NT2/D1 (cell line): ENCODE measurements at regions not wholly inside any gene's neighbourhood (a gene's known extent, or its start where the extent isn't known, plus 50 kb on each side); places are given as distances from the start of the nearest gene placed in this dataset.

Experiments
- DNase-seq: peaks from one replicate; pipeline ENCODE4 v3.0.0-alpha.2; 2011; ENCODE audit warnings: low read depth, low spot score
- H3K27me3 ChIP-seq: 2 replicates; pipeline ENCODE4 v1.6.0; 2011; ENCODE audit warnings: mild to moderate bottlenecking; ENCODE audit not compliant: insufficient read length, insufficient read depth
- H3K36me3 ChIP-seq: 2 replicates; pipeline ENCODE4 v1.6.1; 2011; ENCODE audit warnings: mild to moderate bottlenecking, low read length, mixed read lengths; ENCODE audit not compliant: insufficient read depth, insufficient read length
- H3K4me1 ChIP-seq: 2 replicates; pipeline ENCODE4 v1.5.1; 2011; ENCODE audit not compliant: insufficient read depth, insufficient read length
- H3K4me3 ChIP-seq: 2 replicates; pipeline ENCODE4 v1.5.1; 2011; ENCODE audit warnings: low read depth; ENCODE audit not compliant: insufficient read length
- H3K9ac ChIP-seq: 2 replicates; pipeline ENCODE4 v1.6.0; 2011; ENCODE audit warnings: low read depth; ENCODE audit not compliant: insufficient read length
- H3K9me3 ChIP-seq: 2 replicates; pipeline ENCODE4 v1.5.1; 2011; ENCODE audit warnings: mild to moderate bottlenecking, low read length; ENCODE audit not compliant: insufficient read depth
- SUZ12 ChIP-seq: IDR thresholded peaks from 2 replicates; pipeline ENCODE4 v1.6.1; 2011; ENCODE audit not compliant: insufficient read length, insufficient read depth; ENCODE audit errors: extremely low read depth
- YY1 ChIP-seq: IDR thresholded peaks from 2 replicates; pipeline ENCODE4 v1.6.1; 2011; ENCODE audit not compliant: insufficient read length, insufficient read depth
- ZNF274 ChIP-seq: IDR thresholded peaks from 2 replicates; pipeline ENCODE4 v1.6.1; 2011; ENCODE audit warnings: mild to moderate bottlenecking, low read depth, low read length

- no peak for TF ChIP-seq YY1
- TF ChIP-seq SUZ12: no peak
- no peak for TF ChIP-seq ZNF274
- H3K4me1 ChIP-seq: peaks cover 10% of the 10 kb centered on the region
These were observed 172.1 kb downstream of the NUFIP1 start for GRCh38 chr13:44817131-44817671.

GRCh38 chr13:44816701-44817100 is 172.6 kb downstream of the NUFIP1 start:
- DNase-seq: no peak
- Histone ChIP-seq H3K27me3 (no peaks in the 10 kb centered on the region), H3K36me3 (no peaks in the 10 kb centered on the region), H3K9me3 (no peaks in the 10 kb centered on the region), H3K9ac (no peak overlapping the region), H3K4me3 (no peak overlapping the region), H3K4me1 (peaks cover 10% of the 10 kb centered on the region)
- TF ChIP-seq ZNF274 (no peak), YY1 (no peak), SUZ12 (no peak)

More at GRCh38 chr13:44817131-44817671, 172.1 kb downstream of the NUFIP1 start:
- Histone ChIP-seq H3K36me3 (no peaks in the 10 kb centered on the region), H3K9ac (no peak overlapping the region), H3K9me3 (no peaks in the 10 kb centered on the region), H3K27me3 (no peaks in the 10 kb centered on the region), H3K4me3 (no peak overlapping the region)
- no peak for DNase-seq

GRCh38 chr13:44815623-44816022 is 173.6 kb downstream of the NUFIP1 start:
- H3K4me3 ChIP-seq: no peak overlapping the region
- no peaks in the 10 kb centered on the region for H3K9me3 ChIP-seq
- H3K9ac ChIP-seq: no peak overlapping the region
- H3K36me3 ChIP-seq: no peaks in the 10 kb centered on the region
- peak; percentile 25 for DNase-seq
- peaks cover 10% of the 10 kb centered on the region for H3K4me1 ChIP-seq
- TF ChIP-seq ZNF274 (no peak), YY1 (no peak), SUZ12 (no peak)
- H3K27me3 ChIP-seq: no peaks in the 10 kb centered on the region

- Histone ChIP-seq H3K9ac (no peak overlapping the region), H3K27me3 (no peaks in the 10 kb centered on the region), H3K4me1 (peaks cover 10% of the 10 kb centered on the region), H3K4me3 (no peak overlapping the region), H3K9me3 (no peaks in the 10 kb centered on the region), H3K36me3 (no peaks in the 10 kb centered on the region)
- DNase-seq: no peak
- no peak for TF ChIP-seq YY1
These were observed 174.4 kb downstream of the NUFIP1 start for GRCh38 chr13:44814836-44815235.

GRCh38 chr13:44814161-44814560 is 175.1 kb downstream of the NUFIP1 start:
- no peak for DNase-seq
- H3K27me3 ChIP-seq: no peaks in the 10 kb centered on the region
- H3K9ac ChIP-seq: no peak overlapping the region
- TF ChIP-seq ZNF274: no peak
- TF ChIP-seq YY1: no peak
- TF ChIP-seq SUZ12: no peak
- no peaks in the 10 kb centered on the region for H3K36me3 ChIP-seq
- H3K4me3 ChIP-seq: no peak overlapping the region
- peaks cover 10% of the 10 kb centered on the region for H3K4me1 ChIP-seq
- no peaks in the 10 kb centered on the region for H3K9me3 ChIP-seq

- Histone ChIP-seq H3K27me3 (no peaks in the 10 kb centered on the region), H3K9ac (no peak overlapping the region), H3K4me3 (no peak overlapping the region), H3K4me1 (peaks cover 10% of the 10 kb centered on the region), H3K36me3 (no peaks in the 10 kb centered on the region), H3K9me3 (no peaks in the 10 kb centered on the region)
- no peak for DNase-seq
- TF ChIP-seq YY1: no peak
These were observed 176.5 kb downstream of the NUFIP1 start for GRCh38 chr13:44812818-44813217.

GRCh38 chr13:44810061-44810840 is 179.0 kb downstream of the NUFIP1 start:
- Histone ChIP-seq H3K4me1 (no peaks in the 10 kb centered on the region), H3K27me3 (no peaks in the 10 kb centered on the region), H3K9me3 (no peaks in the 10 kb centered on the region), H3K9ac (no peak overlapping the region), H3K4me3 (no peak overlapping the region), H3K36me3 (no peaks in the 10 kb centered on the region)
- DNase-seq: no peak
- TF ChIP-seq SUZ12 (no peak), YY1 (no peak), ZNF274 (no peak)

- no peak for DNase-seq
These were observed 180.1 kb downstream of the NUFIP1 start for GRCh38 chr13:44809190-44809589.

More at GRCh38 chr13:44809190-44809589, 180.1 kb downstream of the NUFIP1 start:
- TF ChIP-seq YY1 (no peak), SUZ12 (no peak), ZNF274 (no peak)
- Histone ChIP-seq H3K4me3 (no peak overlapping the region), H3K9me3 (no peaks in the 10 kb centered on the region), H3K9ac (no peak overlapping the region), H3K27me3 (no peaks in the 10 kb centered on the region), H3K4me1 (no peaks in the 10 kb centered on the region), H3K36me3 (no peaks in the 10 kb centered on the region)
